ENCODE measurements at regions not wholly inside any gene's neighbourhood (a gene's known extent, or its start where the extent isn't known, plus 50 kb on each side); places are given as distances from the start of the nearest gene placed in this dataset.

- H2AK5ac ChIP-seq (ENCODE audit: low read depth, low read length): no peak overlapping the region
- dilution Hi-C loops (cut with HindIII; ENCODE audit: low sequenced_read_pairs, unreplicated experiment) (no loop called here), in situ Hi-C loops (cut with MboI; ENCODE audit: low sequenced_read_pairs) (no loop called here), intact Hi-C loops (cut with micrococcal nuclease) (loop anchor here (10.0 kb wide), 1 partner anchor 437 kb away; no protein-coding TSS in a partner anchor)
- no peak overlapping the region for H2AFZ ChIP-seq (replicated peaks; ENCODE audit: low read length, poor library complexity)
- peaks cover 2% of the 10 kb centered on the region; the same call in 1 of the 2 replicates for H3K9me3 ChIP-seq (ENCODE audit: control insufficient read depth, insufficient read depth, low read length)
- no CpG with 5 or more reads among the region's 2 CpGs for WGBS, 2 experiments (ENCODE audit: extremely low coverage in 2 of 2, insufficient read length in 1 of 2)
- H3K56ac ChIP-seq (ENCODE audit: extremely low read depth, insufficient read depth, low read length): no peak overlapping the region
- no peaks in the 10 kb centered on the region for H3K79me1 ChIP-seq (ENCODE audit: low read depth in 1 of 2, low read length in 2 of 2)
- H3K4me2 ChIP-seq (ENCODE audit: low read depth, low read length): no peak overlapping the region
- H2AK9ac ChIP-seq (replicated peaks; ENCODE audit: low read depth, low read length, poor library complexity): no peak overlapping the region
- H3K14ac ChIP-seq (replicated peaks; ENCODE audit: low read depth, low read length): no peak overlapping the region
- H3K27ac ChIP-seq (ENCODE audit: insufficient read depth, low read length): no peak overlapping the region
- no peak overlapping the region for H4K91ac ChIP-seq (ENCODE audit: insufficient read depth, low read depth, low read length)
- H3K27me3 ChIP-seq (ENCODE audit: control insufficient read depth, insufficient read depth, low read length): no peaks in the 10 kb centered on the region
- CTCF ChIA-PET: no interaction called here
- H4K20me1 ChIP-seq (ENCODE audit: insufficient read depth, low read length): no peaks in the 10 kb centered on the region
- H3K9me1 ChIP-seq (ENCODE audit: insufficient read depth, low read length): no peaks in the 10 kb centered on the region
- POLR2A ChIA-PET (ENCODE audit: unreplicated experiment): no interaction called here
- no peak overlapping the region for H3K9ac ChIP-seq (ENCODE audit: low read depth, low read length)
- no peaks in the 10 kb centered on the region for H3K4me1 ChIP-seq (ENCODE audit: control insufficient read depth, insufficient read depth, low read length)
- no peak for TF ChIP-seq MAZ (IDR thresholded peaks at IDR 0.05; ENCODE audit: borderline replicate concordance, low read depth, low read length)
- no peak for TF ChIP-seq CTCF (conservative IDR thresholded peaks at IDR 0.05; ENCODE audit: low read depth, low read length)
- TF ChIP-seq MAFK (IDR thresholded peaks at IDR 0.05; ENCODE audit: low read depth, low read length): no peak
- no peak for TF ChIP-seq FOS (IDR thresholded peaks at IDR 0.05; ENCODE audit: low read depth, low read length)
- TF ChIP-seq CHD1 (IDR thresholded peaks at IDR 0.05; ENCODE audit: low read depth, low read length): no peak
- TF ChIP-seq NFE2L2 (IDR thresholded peaks at IDR 0.05; ENCODE audit: low read depth, low read length): no peak
- no peak for TF ChIP-seq RAD21 (IDR thresholded peaks at IDR 0.05; ENCODE audit: low read length)
- no peak for TF ChIP-seq SMC3 (IDR thresholded peaks at IDR 0.05; ENCODE audit: low read depth, low read length)
- no peak for TF ChIP-seq ELK1 (IDR thresholded peaks at IDR 0.05; ENCODE audit: borderline replicate concordance, low read depth, low read length)
- TF ChIP-seq MXI1 (IDR thresholded peaks at IDR 0.05; ENCODE audit: borderline replicate concordance, low read depth, low read length): no peak
- no peak overlapping the region for H2BK20ac ChIP-seq (ENCODE audit: low read depth, low read length)
- no peak for ATAC-seq (ENCODE audit: low read depth)
- H3K23ac ChIP-seq (ENCODE audit: low read depth, low read length): no peak overlapping the region
- H2BK15ac ChIP-seq (ENCODE audit: low read depth, low read length): no peak overlapping the region
- no peak overlapping the region for H2BK120ac ChIP-seq (ENCODE audit: low read depth, low read length)
- H3K18ac ChIP-seq (ENCODE audit: low read depth, low read length): no peak overlapping the region
- no peaks in the 10 kb centered on the region for H3K36me3 ChIP-seq (ENCODE audit: control insufficient read depth, insufficient read depth, low read length)
- no peak for DNase-seq
- H4K5ac ChIP-seq (ENCODE audit: low read depth, low read length): no peak overlapping the region
- no peak overlapping the region for H2BK5ac ChIP-seq (ENCODE audit: low read depth, low read length, poor library complexity, severe bottlenecking)
- no peak overlapping the region for H4K8ac ChIP-seq (ENCODE audit: low read depth in 2 of 2, low read length in 2 of 2)
- no TSS peak for BruUV-seq (replicated peaks)
- no peak overlapping the region for H3K4ac ChIP-seq (ENCODE audit: low read depth, low read length)
- H3K4me3 ChIP-seq (ENCODE audit: insufficient read depth, low read depth, low read length): no peak overlapping the region
These were observed 412.9 kb downstream of the VGLL3 start for GRCh38 chr3:86578071-86578470.
